ENCODE measurements at regions not wholly inside any gene's neighbourhood (a gene's known extent, or its start where the extent isn't known, plus 50 kb on each side); places are given as distances from the start of the nearest gene placed in this dataset.
"Not testable (repeated sequence)": the region's sequence is repeated elsewhere in the genome, so short reads cannot be mapped to it uniquely, and the experiment has no call there.

- Mint-ChIP-seq H3K27me3 (ENCODE audit: low read depth) (no peaks in the 10 kb centered on the region), H3K9me3 (peaks cover 6% of the 10 kb centered on the region), H3K36me3 (ENCODE audit: insufficient read depth) (no peaks in the 10 kb centered on the region), H3K4me1 (ENCODE audit: low read depth) (no peaks in the 10 kb centered on the region), H3K4me3 (no peak overlapping the region)
- ATAC-seq (no peak), DNase-seq (no peak)
Observed at GRCh38 chr3:145417678-145418077, 743.3 kb downstream of the PLOD2 start.

GRCh38 chr3:145422556-145422955 is 738.4 kb downstream of the PLOD2 start:
- DNase-seq (no peak), ATAC-seq (no peak)
- Mint-ChIP-seq H3K36me3 (ENCODE audit: insufficient read depth) (no peaks in the 10 kb centered on the region), H3K27me3 (ENCODE audit: low read depth) (no peaks in the 10 kb centered on the region), H3K4me3 (no peak overlapping the region), H3K4me1 (ENCODE audit: low read depth) (no peaks in the 10 kb centered on the region), H3K9me3 (peaks cover 5% of the 10 kb centered on the region)

- Mint-ChIP-seq H3K4me3 (no peak overlapping the region), H3K4me1 (ENCODE audit: low read depth) (no peaks in the 10 kb centered on the region), H3K9me3 (peaks cover 2% of the 10 kb centered on the region), H3K36me3 (ENCODE audit: insufficient read depth) (no peaks in the 10 kb centered on the region), H3K27me3 (ENCODE audit: low read depth) (no peaks in the 10 kb centered on the region)
- DNase-seq (no peak), ATAC-seq (no peak)
Observed at GRCh38 chr3:145427355-145427754, 733.6 kb downstream of the PLOD2 start.

GRCh38 chr3:145429546-145429945 is 731.4 kb downstream of the PLOD2 start:
- Mint-ChIP-seq H3K4me1 (ENCODE audit: low read depth) (no peaks in the 10 kb centered on the region), H3K9me3 (no peaks in the 10 kb centered on the region), H3K4me3 (no peak overlapping the region), H3K36me3 (ENCODE audit: insufficient read depth) (no peaks in the 10 kb centered on the region), H3K27me3 (ENCODE audit: low read depth) (no peaks in the 10 kb centered on the region)
- ATAC-seq = no peak
- DNase-seq = no peak

- no peaks in the 10 kb centered on the region for H3K27me3 Mint-ChIP-seq (ENCODE audit: low read depth)
- H3K4me3 Mint-ChIP-seq = no peak overlapping the region
- ATAC-seq = no peak
- H3K36me3 Mint-ChIP-seq (ENCODE audit: insufficient read depth) = no peaks in the 10 kb centered on the region
- H3K4me1 Mint-ChIP-seq (ENCODE audit: low read depth) = no peaks in the 10 kb centered on the region
- no peak for DNase-seq
- peaks cover 6% of the 10 kb centered on the region for H3K9me3 Mint-ChIP-seq
Observed at GRCh38 chr3:145448436-145448835, 712.5 kb downstream of the PLOD2 start.

- Mint-ChIP-seq H3K9me3 (peaks cover 6% of the 10 kb centered on the region), H3K27me3 (ENCODE audit: low read depth) (no peaks in the 10 kb centered on the region), H3K4me1 (ENCODE audit: low read depth) (no peaks in the 10 kb centered on the region), H3K36me3 (ENCODE audit: insufficient read depth) (no peaks in the 10 kb centered on the region), H3K4me3 (no peak overlapping the region)
- ATAC-seq (no peak), DNase-seq (no peak)
Observed at GRCh38 chr3:145450018-145450682, 710.8 kb downstream of the PLOD2 start.

GRCh38 chr3:145457825-145458552 is 703.0 kb downstream of the PLOD2 start:
- H3K36me3 Mint-ChIP-seq (ENCODE audit: insufficient read depth) = no peaks in the 10 kb centered on the region
- H3K4me3 Mint-ChIP-seq = no peak overlapping the region
- H3K4me1 Mint-ChIP-seq (ENCODE audit: low read depth) = no peaks in the 10 kb centered on the region
- no peaks in the 10 kb centered on the region for H3K27me3 Mint-ChIP-seq (ENCODE audit: low read depth)
- no peaks in the 10 kb centered on the region for H3K9me3 Mint-ChIP-seq
- no peak for ATAC-seq
- DNase-seq = no peak

- DNase-seq; H3K4me1 Mint-ChIP-seq (ENCODE audit: low read depth); H3K27me3 Mint-ChIP-seq (ENCODE audit: low read depth); ATAC-seq; H3K36me3 Mint-ChIP-seq (ENCODE audit: insufficient read depth); H3K4me3 Mint-ChIP-seq; H3K9me3 Mint-ChIP-seq: not testable (repeated sequence)
Observed at GRCh38 chr3:145459681-145460080, 701.3 kb downstream of the PLOD2 start.

GRCh38 chr3:145471976-145472375 is 689.0 kb downstream of the PLOD2 start:
- Mint-ChIP-seq H3K36me3 (ENCODE audit: insufficient read depth) (no peaks in the 10 kb centered on the region), H3K9me3 (peaks cover 8% of the 10 kb centered on the region), H3K27me3 (ENCODE audit: low read depth) (no peaks in the 10 kb centered on the region), H3K4me3 (no peak overlapping the region), H3K4me1 (ENCODE audit: low read depth) (no peaks in the 10 kb centered on the region)
- ATAC-seq (no peak), DNase-seq (no peak)

- H3K27me3 Mint-ChIP-seq (ENCODE audit: low read depth); H3K4me1 Mint-ChIP-seq (ENCODE audit: low read depth); ATAC-seq; H3K4me3 Mint-ChIP-seq; H3K9me3 Mint-ChIP-seq; DNase-seq; H3K36me3 Mint-ChIP-seq (ENCODE audit: insufficient read depth): not testable (repeated sequence)
Observed at GRCh38 chr3:145482735-145483134, 678.2 kb downstream of the PLOD2 start.

- Mint-ChIP-seq H3K4me3 (no peak overlapping the region), H3K9me3 (peaks cover 5% of the 10 kb centered on the region), H3K36me3 (ENCODE audit: insufficient read depth) (no peaks in the 10 kb centered on the region), H3K27me3 (ENCODE audit: low read depth) (no peaks in the 10 kb centered on the region), H3K4me1 (ENCODE audit: low read depth) (no peaks in the 10 kb centered on the region)
- no peak for DNase-seq
- ATAC-seq = no peak
Observed at GRCh38 chr3:145483992-145484391, 677.0 kb downstream of the PLOD2 start.

- H3K36me3 Mint-ChIP-seq (ENCODE audit: insufficient read depth) = no peaks in the 10 kb centered on the region
- H3K4me3 Mint-ChIP-seq = no peak overlapping the region
Observed at GRCh38 chr3:145489011-145489410, 672.0 kb downstream of the PLOD2 start.

GRCh38 chr3:145490088-145491048 is 670.6 kb downstream of the PLOD2 start:
- H3K36me3 Mint-ChIP-seq (ENCODE audit: insufficient read depth) = no peaks in the 10 kb centered on the region
- H3K27me3 Mint-ChIP-seq (ENCODE audit: low read depth) = no peaks in the 10 kb centered on the region
- H3K4me1 Mint-ChIP-seq (ENCODE audit: low read depth) = no peaks in the 10 kb centered on the region
- ATAC-seq (no peak), DNase-seq (no peak)
- H3K9me3 Mint-ChIP-seq = no peaks in the 10 kb centered on the region
- no peak overlapping the region for H3K4me3 Mint-ChIP-seq

More at GRCh38 chr3:145489011-145489410, 672.0 kb downstream of the PLOD2 start:
- H3K4me1 Mint-ChIP-seq (ENCODE audit: low read depth) = no peaks in the 10 kb centered on the region
- no peak for DNase-seq
- H3K27me3 Mint-ChIP-seq (ENCODE audit: low read depth) = no peaks in the 10 kb centered on the region
- no peak for ATAC-seq
- H3K9me3 Mint-ChIP-seq = no peaks in the 10 kb centered on the region

GRCh38 chr3:145492456-145492855 is 668.5 kb downstream of the PLOD2 start:
- DNase-seq (no peak), ATAC-seq (no peak)
- H3K4me1 Mint-ChIP-seq (ENCODE audit: low read depth) = no peaks in the 10 kb centered on the region
- H3K4me3 Mint-ChIP-seq = no peak overlapping the region
- H3K9me3 Mint-ChIP-seq = no peaks in the 10 kb centered on the region
- no peaks in the 10 kb centered on the region for H3K27me3 Mint-ChIP-seq (ENCODE audit: low read depth)
- no peaks in the 10 kb centered on the region for H3K36me3 Mint-ChIP-seq (ENCODE audit: insufficient read depth)

Measured in activated T-cell treated with anti-CD3 and anti-CD28 coated beads, Interleukin-2, amount 50 U/mL, for 4 hours (primary cell).